Motor neuron (in vitro differentiated cells): ENCODE measurements at regions not wholly inside any gene's neighbourhood (a gene's known extent, or its start where the extent isn't known, plus 50 kb on each side); places are given as distances from the start of the nearest gene placed in this dataset.
A peak's percentile ranks its signal among the peaks of the same experiment; 100 is the strongest.

Experiments
- ATAC-seq, 8 experiments: fragments of 200-7000 bp; cut with Tn5 transposase; replicated peaks in 6 of 8; 2 replicates each; pipeline ENCODE4 v1.8.0; 2021; ENCODE audit warnings: mild to moderate bottlenecking in 8 of 8, moderate library complexity in 8 of 8
- H3K27ac ChIP-seq, 2 donors: fragments of 250-450 bp; sonication (Bioruptor Pico); 2 replicates each; pipeline ENCODE4 v1.9.0; 2021; ENCODE audit warnings: antibody characterized with exemption in 2 of 2, mild to moderate bottlenecking in 2 of 2, moderate library complexity in 1 of 2
- H3K4me1 ChIP-seq, 2 donors: fragments of 250-450 bp; sonication (Bioruptor Pico); replicated peaks in 1 of 2; 2 replicates each; pipeline ENCODE4 v1.6.1; 2021; ENCODE audit warnings: antibody characterized with exemption in 2 of 2, mild to moderate bottlenecking in 2 of 2, moderate library complexity in 1 of 2
- H3K4me3 ChIP-seq, 5 donors: fragments of 250-450 bp; sonication (Bioruptor Pico); 2 replicates each; pipeline ENCODE4 v1.9.0; 2021; ENCODE audit warnings: antibody characterized with exemption in 5 of 5, mild to moderate bottlenecking in 5 of 5, moderate library complexity in 4 of 5
- WGBS, 10 experiments: fragments of 450-650 bp; shearing (Covaris generic); methylation state at CpG; one replicate each; pipeline ENCODE4 v1.0.0; 2022; 5-methylcytosine and 5-hydroxymethylcytosine counted together
- in situ Hi-C, 9 experiments: fragments of 400-800 bp; cut with MboI; loops; one replicate each; pipeline ENCODE4 v1.15.0; 2021; ENCODE audit warnings: low sequenced_read_pairs in 9 of 9, low pct_unique_long_range_greater_than_20kb in 2 of 9; ENCODE audit not compliant: unreplicated experiment in 9 of 9

- ATAC-seq, result peak in 5 of 8 experiments; percentile 31 to 71 (median 60)
- Histone ChIP-seq H3K4me3 (no peak overlapping the region), H3K27ac (peak overlapping the region in 1 of 2 donors; percentile 59), H3K4me1 (peaks cover 35 to 47% of the 10 kb centered on the region in 2 donors)
- 0 to 100% (median 28%) methylated on average over 1 to 3 of the region's 9 CpGs; no CpG with 5 or more reads in 4 of the 10 experiments for WGBS, 10 experiments
- in situ Hi-C loops, result no loop called here
Measured at GRCh38 chr15:93288728-93289294, 199.8 kb upstream of the RGMA start.

GRCh38 chr15:93286446-93286845 lies 197.4 kb upstream of the RGMA start:
- no peak overlapping the region for H3K27ac ChIP-seq
- in situ Hi-C loops, result no loop called here

GRCh38 chr15:93283854-93284253 lies 194.8 kb upstream of the RGMA start:
- 0 to 80% (median 42%) methylated on average over 1 to 4 of the region's 4 CpGs; no CpG with 5 or more reads in 2 of the 10 experiments for WGBS, 10 experiments
- Histone ChIP-seq H3K27ac (peak overlapping the region in 1 of 2 donors; percentile 33), H3K4me3 (no peak overlapping the region), H3K4me1 (peaks cover 41 to 58% of the 10 kb centered on the region in 2 donors)
- peak in 3 of 8 experiments; percentile 31 to 69 (median 36) for ATAC-seq
- in situ Hi-C loops, result no loop called here

More at GRCh38 chr15:93286446-93286845, 197.4 kb upstream of the RGMA start:
- H3K4me3 ChIP-seq, result no peak overlapping the region
- WGBS, 10 experiments, result 22 to 88% (median 83%) methylated on average over 1 of the region's 1 CpG; no CpG with 5 or more reads in 5 of the 10 experiments
- peak in 4 of 8 experiments; percentile 23 to 52 (median 36) for ATAC-seq
- peaks cover 44 to 60% of the 10 kb centered on the region in 2 donors for H3K4me1 ChIP-seq

GRCh38 chr15:93282808-93283207 lies 193.8 kb upstream of the RGMA start:
- Histone ChIP-seq H3K4me1 (peaks cover 37 to 54% of the 10 kb centered on the region in 2 donors), H3K27ac (no peak overlapping the region), H3K4me3 (no peak overlapping the region)
- in situ Hi-C loops, result no loop called here
- no peak for ATAC-seq
- 7 to 88% (median 70%) methylated on average over 1 to 3 of the region's 3 CpGs; no CpG with 5 or more reads in 2 of the 10 experiments for WGBS, 10 experiments

GRCh38 chr15:93278783-93279182 lies 189.8 kb upstream of the RGMA start:
- in situ Hi-C loops, result no loop called here
- Histone ChIP-seq H3K4me3 (no peak overlapping the region), H3K27ac (peak overlapping the region in 1 of 2 donors; percentile 19), H3K4me1 (peaks cover 48 to 52% of the 10 kb centered on the region in 2 donors)
- 0 to 25% (median 20%) methylated on average over 1 of the region's 3 CpGs; no CpG with 5 or more reads in 7 of the 10 experiments for WGBS, 10 experiments
- peak in 3 of 8 experiments; percentile 40 to 52 (median 51) for ATAC-seq

- in situ Hi-C loops, result no loop called here
- no peak for ATAC-seq
- 0 to 70% (median 45%) methylated on average over 1 to 7 of the region's 10 CpGs; no CpG with 5 or more reads in 4 of the 10 experiments for WGBS, 10 experiments
- Histone ChIP-seq H3K27ac (no peak overlapping the region), H3K4me3 (no peak overlapping the region), H3K4me1 (peaks cover 45% of the 10 kb centered on the region in 2 donors)
Measured at GRCh38 chr15:93278006-93278405, 189.0 kb upstream of the RGMA start.

- peak in 5 of 8 experiments; percentile 26 to 55 (median 40) for ATAC-seq
- 14 to 74% (median 40%) methylated on average over 1 to 6 of the region's 6 CpGs; no CpG with 5 or more reads in 1 of the 10 experiments for WGBS, 10 experiments
- Histone ChIP-seq H3K4me3 (no peak overlapping the region), H3K4me1 (peaks cover 39 to 41% of the 10 kb centered on the region in 2 donors), H3K27ac (no peak overlapping the region)
- in situ Hi-C loops, result loop anchor here in 1 of 9 experiments (25.0 kb wide), 1 partner anchor 187 kb away; the partner anchor contains the start of gene RGMA
Measured at GRCh38 chr15:93274257-93274656, 185.2 kb upstream of the RGMA start.

GRCh38 chr15:93271871-93272270 lies 182.9 kb upstream of the RGMA start:
- Histone ChIP-seq H3K27ac (peak overlapping the region in 1 of 2 donors; percentile 78), H3K4me3 (no peak overlapping the region), H3K4me1 (peaks cover 28 to 29% of the 10 kb centered on the region in 2 donors)
- in situ Hi-C loops, result loop anchor here in 1 of 9 experiments (25.0 kb wide), 1 partner anchor 185 kb away; the partner anchor contains the start of gene RGMA
- ATAC-seq, result no peak
- 45 to 100% (median 87%) methylated on average over 1 to 5 of the region's 7 CpGs; no CpG with 5 or more reads in 4 of the 10 experiments for WGBS, 10 experiments

GRCh38 chr15:93270937-93271467 lies 182.0 kb upstream of the RGMA start:
- Histone ChIP-seq H3K27ac (peak overlapping the region in 1 of 2 donors; percentile 78), H3K4me3 (no peak overlapping the region), H3K4me1 (peaks cover 28 to 29% of the 10 kb centered on the region in 2 donors)
- ATAC-seq, result peak in 3 of 8 experiments; percentile 55 to 70 (median 70)
- in situ Hi-C loops, result loop anchor here in 1 of 9 experiments (25.0 kb wide), 1 partner anchor 184 kb away; the partner anchor contains the start of gene RGMA
- WGBS, 10 experiments, result 12 to 40% (median 24%) methylated on average over 3 to 8 of the region's 8 CpGs; no CpG with 5 or more reads in 5 of the 10 experiments

- WGBS, 10 experiments, result 4 to 100% (median 81%) methylated on average over 1 to 4 of the region's 4 CpGs; no CpG with 5 or more reads in 2 of the 10 experiments
- Histone ChIP-seq H3K4me1 (peaks cover 19% of the 10 kb centered on the region in 2 donors), H3K27ac (no peak overlapping the region), H3K4me3 (no peak overlapping the region)
- no peak for ATAC-seq
- in situ Hi-C loops, result loop anchor here in 1 of 9 experiments (25.0 kb wide), 1 partner anchor 181 kb away; the partner anchor contains the start of gene RGMA
Measured at GRCh38 chr15:93268066-93268465, 179.1 kb upstream of the RGMA start.

- H3K4me3 ChIP-seq, result no peak overlapping the region
- H3K4me1 ChIP-seq, result peaks cover 10% of the 10 kb centered on the region in 2 donors
- no peak overlapping the region for H3K27ac ChIP-seq
- ATAC-seq, result no peak
- in situ Hi-C loops, result loop anchor here in 1 of 9 experiments (25.0 kb wide), 1 partner anchor 179 kb away; the partner anchor contains the start of gene RGMA
- WGBS, 10 experiments, result 90 to 99% (median 95%) methylated on average over 2 to 8 of the region's 15 CpGs; no CpG with 5 or more reads in 7 of the 10 experiments
Measured at GRCh38 chr15:93266291-93266690, 177.3 kb upstream of the RGMA start.

GRCh38 chr15:93265111-93265556 lies 176.1 kb upstream of the RGMA start:
- Histone ChIP-seq H3K4me3 (no peak overlapping the region), H3K27ac (no peak overlapping the region), H3K4me1 (no peaks in the 10 kb centered on the region)
- WGBS, 10 experiments, result 0 to 100% (median 77%) methylated on average over 1 to 6 of the region's 7 CpGs; no CpG with 5 or more reads in 2 of the 10 experiments
- peak in 2 of 8 experiments; percentile 29 to 36 for ATAC-seq
- in situ Hi-C loops, result loop anchor here in 1 of 9 experiments (25.0 kb wide), 1 partner anchor 178 kb away; the partner anchor contains the start of gene RGMA

- H3K4me3 ChIP-seq, result no peak overlapping the region
- no peak overlapping the region for H3K27ac ChIP-seq
- in situ Hi-C loops, result loop anchor here in 1 of 9 experiments (25.0 kb wide), 1 partner anchor 175 kb away; the partner anchor contains the start of gene RGMA
- H3K4me1 ChIP-seq, result no peaks in the 10 kb centered on the region
- no peak for ATAC-seq
- 0 to 100% (median 100%) methylated on average over 1 to 4 of the region's 4 CpGs; no CpG with 5 or more reads in 5 of the 10 experiments for WGBS, 10 experiments
Measured at GRCh38 chr15:93261845-93262244, 172.8 kb upstream of the RGMA start.
